Fibroblast of skin of left biceps (primary cell): ENCODE measurements at regions not wholly inside any gene's neighbourhood (a gene's known extent, or its start where the extent isn't known, plus 50 kb on each side); places are given as distances from the start of the nearest gene placed in this dataset.

Source experiments
- DNase-seq, 2 experiments: peaks; one replicate each; pipeline ENCODE4 v3.0.0-alpha.2; 2013; ENCODE audit warnings: low read depth in 2 of 2

GRCh38 chr11:71075871-71076420, 176.4 kb downstream of the SHANK2 start:
- no peak for DNase-seq

GRCh38 chr11:71075116-71075720, 177.2 kb downstream of the SHANK2 start:
- DNase-seq, result no peak

DNA sequence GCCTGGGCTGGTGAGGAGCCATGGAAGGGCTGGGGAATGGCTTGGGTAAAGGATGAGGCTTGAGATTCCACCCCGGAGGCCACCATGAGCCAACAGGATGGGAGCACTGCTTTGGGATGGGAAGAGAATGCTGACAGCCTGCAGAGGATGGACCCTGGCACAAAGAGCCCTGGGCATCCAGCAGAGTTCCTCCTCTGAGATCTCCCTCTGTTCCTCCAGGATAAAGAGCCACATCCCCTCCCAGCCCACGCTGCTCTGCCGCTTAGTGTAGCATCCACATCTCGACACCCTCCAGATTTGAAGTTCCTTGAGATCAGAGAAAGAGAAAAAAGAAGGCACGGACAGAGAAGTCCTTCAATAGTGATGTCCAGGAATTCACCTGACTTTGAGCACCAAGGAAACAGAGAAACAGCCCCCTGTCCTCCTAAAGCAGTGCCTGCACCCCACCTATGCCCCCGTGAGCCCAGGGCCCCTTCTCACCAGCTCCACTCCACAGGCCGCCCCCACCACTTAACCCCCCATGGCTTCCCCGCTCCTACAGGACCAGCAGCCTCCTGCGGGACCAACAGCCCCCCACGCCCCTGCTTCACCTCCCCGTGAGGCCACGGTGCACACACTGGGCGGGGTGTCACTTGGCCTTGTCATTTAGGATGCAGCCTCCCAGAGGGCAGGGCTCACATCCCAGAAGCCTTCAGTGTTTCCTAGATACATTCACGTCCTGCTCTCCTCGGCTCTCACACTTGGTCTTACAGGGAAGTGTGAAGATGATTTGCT, 180.5 kb downstream of the SHANK2 start:
- DNase-seq, result no peak

GRCh38 chr11:71070490-71071453, 181.6 kb downstream of the SHANK2 start:
- DNase-seq, result no peak

DNA sequence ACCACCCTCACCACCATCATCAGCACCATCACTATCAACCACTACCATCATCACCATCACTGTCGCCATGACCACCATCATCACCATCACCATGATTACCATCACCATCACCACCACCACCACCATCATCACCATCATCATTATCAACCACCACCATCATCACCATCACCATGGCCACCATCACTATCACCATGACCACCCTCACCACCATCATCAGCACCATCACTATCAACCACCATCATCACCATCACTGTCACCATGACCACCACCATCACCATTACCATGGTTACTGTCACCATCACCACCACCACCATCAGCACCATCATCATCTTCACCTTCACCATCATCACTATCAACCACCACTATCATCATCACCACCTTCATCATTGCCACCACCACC, 183.4 kb downstream of the SHANK2 start:
- DNase-seq, result no peak

GRCh38 chr11:71067753-71068152, 184.6 kb downstream of the SHANK2 start:
- no peak for DNase-seq

DNA sequence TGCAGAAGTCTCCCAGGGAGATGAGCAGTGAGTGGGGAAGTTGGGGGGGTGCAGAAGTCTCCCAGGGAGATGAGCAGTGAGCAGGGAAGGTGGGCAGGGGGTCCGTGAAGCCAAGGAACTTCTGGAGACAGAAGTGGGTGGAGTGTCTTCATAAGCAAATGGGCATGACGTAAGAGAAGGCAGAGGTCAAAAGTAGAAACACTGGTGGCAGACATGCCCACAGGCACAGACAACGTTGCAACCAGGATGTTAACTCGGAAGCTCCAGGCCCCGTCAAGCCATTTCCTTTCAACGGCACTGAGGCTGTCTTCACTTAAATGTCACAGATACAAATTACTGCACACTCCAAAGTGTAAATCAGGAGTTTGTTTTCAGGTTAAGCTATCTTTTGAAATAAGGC, 186.1 kb downstream of the SHANK2 start:
- DNase-seq, result no peak

- no peak for DNase-seq
Observed at GRCh38 chr11:71065841-71066240, 186.5 kb downstream of the SHANK2 start.

DNA sequence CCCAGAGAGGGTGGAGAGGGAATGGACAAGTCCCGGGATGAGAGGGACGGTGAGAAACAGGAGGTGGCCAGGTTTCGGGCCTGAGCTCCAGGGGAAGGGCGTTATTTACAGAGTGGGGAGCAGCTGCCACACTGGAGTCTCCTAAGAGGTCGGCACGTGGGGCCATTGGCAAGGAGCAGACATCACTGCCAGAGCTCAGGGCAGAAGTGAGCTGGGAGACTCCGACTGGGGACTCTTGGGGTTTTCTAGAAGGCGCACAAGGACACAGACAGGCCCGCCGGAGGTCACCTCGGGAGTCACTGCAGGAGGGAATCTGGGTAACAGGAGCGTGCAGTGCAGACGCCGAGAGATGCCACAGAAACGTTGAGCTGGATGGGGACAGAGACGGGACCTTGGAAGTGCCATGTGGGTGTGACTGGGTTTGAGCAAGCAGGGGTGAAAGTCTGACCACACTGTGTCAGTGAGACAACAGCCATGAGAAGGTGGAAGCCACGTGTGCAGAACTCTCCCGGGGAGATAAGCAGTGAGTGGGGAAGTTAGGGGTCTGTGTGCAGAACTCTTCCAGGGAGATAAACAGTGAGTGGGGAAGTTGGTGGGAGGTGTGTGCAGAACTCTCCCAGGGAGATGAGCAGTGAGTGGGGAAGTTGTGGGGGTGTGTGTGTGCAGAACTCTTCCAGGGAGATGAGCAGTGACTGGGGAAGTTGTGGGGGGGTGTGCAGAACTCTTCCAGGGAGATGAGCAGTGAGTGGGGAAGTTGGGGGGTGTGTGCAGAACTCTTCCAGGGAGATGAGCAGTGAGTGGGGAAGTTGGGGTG, 187.5 kb downstream of the SHANK2 start:
- no peak for DNase-seq

- no peak for DNase-seq
Observed at GRCh38 chr11:71064183-71064582, 188.2 kb downstream of the SHANK2 start.

GRCh38 chr11:71063129-71063528, 189.2 kb downstream of the SHANK2 start:
- no peak for DNase-seq

DNA sequence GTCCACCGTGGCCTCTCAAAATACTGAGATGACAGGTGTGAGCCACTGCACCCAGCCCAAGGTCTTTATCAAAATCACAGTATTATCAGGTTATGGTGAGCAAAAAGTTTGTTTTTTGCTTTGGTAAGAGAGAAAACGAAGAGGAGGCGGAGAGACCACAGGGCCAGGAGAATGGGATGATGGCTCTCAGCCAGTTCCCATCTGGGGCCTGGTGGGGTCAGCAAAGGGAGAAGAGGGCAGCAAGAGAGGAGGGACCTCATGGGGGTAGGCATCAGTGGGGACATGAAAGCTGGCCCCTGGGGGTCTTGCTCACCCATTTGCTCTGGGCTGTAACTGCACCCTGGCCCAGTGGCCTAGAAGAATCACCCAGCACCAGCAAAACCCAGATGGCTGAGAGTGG, 190.2 kb downstream of the SHANK2 start:
- no peak for DNase-seq

GRCh38 chr11:71060391-71060791, 192.0 kb downstream of the SHANK2 start:
- no peak for DNase-seq

GRCh38 chr11:71059662-71060061, 192.7 kb downstream of the SHANK2 start:
- no peak for DNase-seq

DNA sequence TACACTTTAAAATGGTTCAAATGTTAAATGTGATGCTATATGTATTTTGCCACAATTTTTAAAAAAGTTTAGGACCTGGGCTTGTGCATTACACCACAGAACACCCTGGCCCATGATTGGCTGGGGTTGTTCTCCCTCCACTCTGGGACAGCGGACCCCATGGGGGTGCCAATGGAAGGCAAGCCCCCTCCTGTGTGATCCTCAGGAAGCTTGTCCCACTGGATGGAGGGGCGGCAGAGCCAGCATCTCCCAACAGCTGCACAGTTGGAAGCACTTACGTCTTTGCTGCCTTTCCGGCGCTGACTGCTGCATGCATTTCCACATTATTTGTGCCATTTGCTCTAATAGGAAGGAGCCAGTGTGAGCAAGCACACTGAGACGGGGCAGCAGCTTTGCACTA, 196.5 kb downstream of the SHANK2 start:
- DNase-seq, result no peak
